AG10803 (cell line): ENCODE measurements at regions not wholly inside any gene's neighbourhood (a gene's known extent, or its start where the extent isn't known, plus 50 kb on each side); places are given as distances from the start of the nearest gene placed in this dataset.

Source experiments
- DNase-seq: peaks from one replicate; pipeline ENCODE4 v3.0.0; 2010; ENCODE audit warnings: low read depth
- H3K4me3 ChIP-seq: 2 replicates; pipeline ENCODE4 v1.5.1; 2011; ENCODE audit warnings: mild to moderate bottlenecking, low read length, control low read depth
- CTCF ChIP-seq: conservative IDR thresholded peaks from 2 replicates; pipeline ENCODE4 v1.5.1; 2011; ENCODE audit warnings: mild to moderate bottlenecking, low read length, control low read depth, inconsistent platforms

GRCh38 chr10:83410570-83410969 lies 728.7 kb upstream of the GHITM start:
- DNase-seq, result no peak
- TF ChIP-seq CTCF, result no peak
- H3K4me3 ChIP-seq, result no peak overlapping the region

- TF ChIP-seq CTCF, result no peak
- DNase-seq, result no peak
- H3K4me3 ChIP-seq, result no peak overlapping the region
These were observed 714.0 kb upstream of the GHITM start for GRCh38 chr10:83425306-83425705.

- no peak overlapping the region for H3K4me3 ChIP-seq
- DNase-seq, result no peak
These were observed 712.2 kb upstream of the GHITM start for GRCh38 chr10:83427101-83427500.

GRCh38 chr10:83432261-83433045 lies 706.9 kb upstream of the GHITM start:
- DNase-seq, result peak; percentile 24
- no peak overlapping the region for H3K4me3 ChIP-seq
- no peak for TF ChIP-seq CTCF

More at GRCh38 chr10:83427101-83427500, 712.2 kb upstream of the GHITM start:
- TF ChIP-seq CTCF, result no peak

- TF ChIP-seq CTCF, result no peak
- DNase-seq, result no peak
- H3K4me3 ChIP-seq, result no peak overlapping the region
These were observed 705.6 kb upstream of the GHITM start for GRCh38 chr10:83433705-83434104.

- DNase-seq, result no peak
- no peak overlapping the region for H3K4me3 ChIP-seq
These were observed 691.3 kb upstream of the GHITM start for GRCh38 chr10:83448013-83448412.

More at GRCh38 chr10:83448013-83448412, 691.3 kb upstream of the GHITM start:
- TF ChIP-seq CTCF, result no peak
